GM18520 (cell line): ENCODE measurements at regions not wholly inside any gene's neighbourhood (a gene's known extent, or its start where the extent isn't known, plus 50 kb on each side); places are given as distances from the start of the nearest gene placed in this dataset.

Experiments used
- ATAC-seq: cut with Tn5 transposase; IDR thresholded peaks from one replicate; pipeline ENCODE4 v1.9.1; 2021; ENCODE audit not compliant: unreplicated experiment

GRCh38 chr3:162742159-162742717, 1245.6 kb downstream of the OTOL1 start:
- ATAC-seq = no peak

GRCh38 chr3:162743091-162743490, 1246.5 kb downstream of the OTOL1 start:
- no peak for ATAC-seq

- ATAC-seq = no peak
These were observed 1264.2 kb downstream of the OTOL1 start for GRCh38 chr3:162760789-162761188.

- ATAC-seq = no peak
These were observed 1267.6 kb downstream of the OTOL1 start for GRCh38 chr3:162764051-162764807.

- ATAC-seq = no peak
These were observed 1268.1 kb downstream of the OTOL1 start for GRCh38 chr3:162764808-162765071.

GRCh38 chr3:162765524-162765923, 1268.9 kb downstream of the OTOL1 start:
- ATAC-seq = no peak

- no peak for ATAC-seq
These were observed 1273.0 kb downstream of the OTOL1 start for GRCh38 chr3:162769564-162769963.

- ATAC-seq = no peak
These were observed 1273.9 kb downstream of the OTOL1 start for GRCh38 chr3:162770551-162770950.

GRCh38 chr3:162774613-162775100, 1278.0 kb downstream of the OTOL1 start:
- no peak for ATAC-seq

GRCh38 chr3:162776148-162776547, 1279.5 kb downstream of the OTOL1 start:
- no peak for ATAC-seq

- ATAC-seq = no peak
These were observed 1280.5 kb downstream of the OTOL1 start for GRCh38 chr3:162777118-162777517.

GRCh38 chr3:162780313-162780712, 1283.7 kb downstream of the OTOL1 start:
- no peak for ATAC-seq

GRCh38 chr3:162799910-162800309, 1303.3 kb downstream of the OTOL1 start:
- no peak for ATAC-seq

- no peak for ATAC-seq
These were observed 1305.8 kb downstream of the OTOL1 start for GRCh38 chr3:162802228-162802965.

GRCh38 chr3:162810776-162811175, 1314.2 kb downstream of the OTOL1 start:
- no peak for ATAC-seq

- no peak for ATAC-seq
These were observed 1346.1 kb downstream of the OTOL1 start for GRCh38 chr3:162842549-162843216.

- no peak for ATAC-seq
These were observed 1349.3 kb downstream of the OTOL1 start for GRCh38 chr3:162845918-162846317.

GRCh38 chr3:162847511-162847910, 1350.9 kb downstream of the OTOL1 start:
- no peak for ATAC-seq

GRCh38 chr3:162863579-162863978, 1367.0 kb downstream of the OTOL1 start:
- ATAC-seq = no peak

- no peak for ATAC-seq
These were observed 1368.9 kb downstream of the OTOL1 start for GRCh38 chr3:162865466-162865865.

GRCh38 chr3:162879021-162879562, 1382.5 kb downstream of the OTOL1 start:
- no peak for ATAC-seq
